GM23248 (cell line): ENCODE measurements at regions not wholly inside any gene's neighbourhood (a gene's known extent, or its start where the extent isn't known, plus 50 kb on each side); places are given as distances from the start of the nearest gene placed in this dataset.

Source experiments
- EZH2 ChIP-seq: fragments of 200-600 bp; sonication (generic); IDR thresholded peaks from 2 replicates; pipeline ENCODE4 v1.6.1; 2018; ENCODE audit warnings: antibody characterized with exemption, mild to moderate bottlenecking; ENCODE audit not compliant: insufficient read depth, poor library complexity, severe bottlenecking
- EZH2phosphoT487 ChIP-seq: fragments of 200-600 bp; sonication (generic); IDR thresholded peaks from 2 replicates; pipeline ENCODE4 v1.6.1; 2018; ENCODE audit warnings: antibody characterized with exemption, moderate library complexity, mild to moderate bottlenecking, low read depth; ENCODE audit not compliant: insufficient read depth

GRCh38 chr3:96192966-96193550 is 621.3 kb upstream of the EPHA6 start:
- TF ChIP-seq EZH2 = no peak
- TF ChIP-seq EZH2phosphoT487 = no peak
